ES-I3 (cell line): ENCODE measurements at regions not wholly inside any gene's neighbourhood (a gene's known extent, or its start where the extent isn't known, plus 50 kb on each side); places are given as distances from the start of the nearest gene placed in this dataset.

ENCODE experiments used
- H3K36me3 ChIP-seq: 2 replicates; pipeline ENCODE4 v1.6.1; 2013; ENCODE audit warnings: mild to moderate bottlenecking, low read length, control low read depth, moderate library complexity; ENCODE audit not compliant: insufficient read depth
- H3K4me1 ChIP-seq: 2 replicates; pipeline ENCODE4 v1.6.1; 2013; ENCODE audit warnings: mild to moderate bottlenecking, control low read depth, low read length; ENCODE audit not compliant: insufficient read depth
- H3K9ac ChIP-seq: 2 replicates; pipeline ENCODE4 v1.6.1; 2013; ENCODE audit warnings: low read depth, mild to moderate bottlenecking, low read length, moderate library complexity
- H3K9me3 ChIP-seq: 2 replicates; pipeline ENCODE4 v1.6.1; 2013; ENCODE audit warnings: mild to moderate bottlenecking, low read length, moderate library complexity; ENCODE audit not compliant: control insufficient read depth, insufficient read depth

DNA sequence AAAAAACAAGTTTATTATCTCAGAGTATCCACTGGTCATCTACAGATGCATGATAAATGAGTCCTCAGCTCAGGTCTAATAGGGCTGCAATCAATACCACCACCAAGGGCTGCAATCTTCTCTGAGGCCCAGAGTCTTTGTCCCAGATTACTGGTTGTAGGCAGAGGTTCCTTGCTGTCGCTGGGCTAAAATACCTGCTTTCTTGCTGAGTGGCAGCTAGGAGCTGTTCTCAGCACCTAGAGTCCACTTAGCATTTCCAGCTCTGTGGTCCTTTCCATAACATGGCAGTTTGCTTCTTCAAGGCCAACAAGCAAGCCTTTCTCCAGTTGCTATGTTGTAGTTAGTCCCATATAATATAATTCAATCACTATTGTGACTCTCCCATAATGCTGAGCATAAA, 351.3 kb downstream of the SLITRK1 start:
- H3K9me3 ChIP-seq: no peaks in the 10 kb centered on the region
- no peak overlapping the region for H3K9ac ChIP-seq
- H3K4me1 ChIP-seq: no peaks in the 10 kb centered on the region
- H3K36me3 ChIP-seq: no peaks in the 10 kb centered on the region

DNA sequence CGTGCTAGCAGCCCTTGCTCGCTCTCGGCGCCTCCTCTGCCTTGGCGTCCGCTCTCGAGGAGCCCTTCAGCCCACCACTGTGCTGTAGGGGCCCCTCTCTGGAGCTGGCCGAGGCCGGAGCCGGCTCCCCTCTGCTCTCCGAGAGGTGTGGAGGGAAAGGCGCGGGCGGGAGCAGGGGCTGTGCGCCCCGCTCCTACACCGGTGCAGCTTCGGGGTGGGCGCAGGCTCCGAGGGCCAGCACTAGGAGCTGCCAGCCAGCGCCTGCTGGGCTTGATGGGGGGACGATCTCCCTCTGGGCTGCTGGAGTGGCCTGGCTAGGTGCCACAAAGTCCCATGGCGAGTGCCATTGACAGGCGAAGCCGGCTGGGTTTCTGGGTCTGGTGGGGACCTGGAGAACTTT, 365.5 kb downstream of the SLITRK1 start:
- H3K36me3 ChIP-seq: no peaks in the 10 kb centered on the region
- no peaks in the 10 kb centered on the region for H3K4me1 ChIP-seq
- no peaks in the 10 kb centered on the region for H3K9me3 ChIP-seq
- no peak overlapping the region for H3K9ac ChIP-seq

GRCh38 chr13:83515268-83516015, 366.8 kb downstream of the SLITRK1 start:
- Histone ChIP-seq H3K4me1 (no peaks in the 10 kb centered on the region), H3K36me3 (no peaks in the 10 kb centered on the region), H3K9ac (no peak overlapping the region), H3K9me3 (no peaks in the 10 kb centered on the region)

DNA sequence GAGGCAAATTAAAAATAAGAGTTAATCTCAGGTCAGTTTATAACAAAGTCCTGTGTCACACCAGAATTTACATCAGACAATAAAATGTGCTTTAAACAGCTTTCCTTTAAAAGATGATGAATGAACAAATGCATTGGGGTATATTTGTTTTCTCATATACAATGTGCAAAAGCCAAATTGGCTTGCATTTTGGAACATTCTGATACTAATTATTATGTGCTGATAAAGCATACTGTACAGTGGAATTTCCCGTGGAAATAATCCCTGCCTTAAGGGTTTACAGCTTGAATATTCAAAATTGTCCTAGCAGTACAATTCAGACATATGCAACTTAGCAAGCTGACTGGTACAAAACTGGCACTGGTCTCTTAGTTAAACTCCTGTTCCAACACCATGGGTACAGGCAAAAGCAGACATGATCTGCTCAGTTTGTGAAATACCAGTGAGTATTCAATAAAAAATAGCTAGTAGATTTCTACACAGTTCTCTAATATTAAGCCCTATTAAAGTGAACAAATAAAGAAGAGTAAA, 373.4 kb downstream of the SLITRK1 start:
- Histone ChIP-seq H3K9me3 (no peaks in the 10 kb centered on the region), H3K9ac (no peak overlapping the region), H3K36me3 (no peaks in the 10 kb centered on the region), H3K4me1 (no peaks in the 10 kb centered on the region)

- no peaks in the 10 kb centered on the region for H3K36me3 ChIP-seq
- no peak overlapping the region for H3K9ac ChIP-seq
- no peaks in the 10 kb centered on the region for H3K4me1 ChIP-seq
- H3K9me3 ChIP-seq: no peaks in the 10 kb centered on the region
These were observed 378.9 kb downstream of the SLITRK1 start for GRCh38 chr13:83503424-83503823.

DNA sequence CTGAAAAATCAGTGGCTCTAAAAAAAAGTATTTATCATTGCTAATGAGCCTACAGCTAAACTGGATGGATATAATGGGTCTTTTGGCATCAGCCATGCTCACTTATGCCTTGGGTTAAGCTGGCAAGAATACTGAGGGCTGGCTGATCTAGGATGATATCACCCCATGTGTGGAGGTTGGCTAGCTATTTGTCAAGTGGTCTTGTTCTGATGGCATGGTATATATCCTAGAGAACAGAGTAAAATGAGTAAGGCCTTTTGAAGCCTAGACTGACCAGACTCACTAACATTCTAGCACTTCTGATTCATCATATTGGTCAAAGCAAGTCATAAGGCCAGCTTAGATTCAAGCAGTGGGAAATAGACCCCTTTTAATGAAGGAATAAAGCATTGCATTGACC, 383.0 kb downstream of the SLITRK1 start:
- Histone ChIP-seq H3K9me3 (no peaks in the 10 kb centered on the region), H3K9ac (no peak overlapping the region)

DNA sequence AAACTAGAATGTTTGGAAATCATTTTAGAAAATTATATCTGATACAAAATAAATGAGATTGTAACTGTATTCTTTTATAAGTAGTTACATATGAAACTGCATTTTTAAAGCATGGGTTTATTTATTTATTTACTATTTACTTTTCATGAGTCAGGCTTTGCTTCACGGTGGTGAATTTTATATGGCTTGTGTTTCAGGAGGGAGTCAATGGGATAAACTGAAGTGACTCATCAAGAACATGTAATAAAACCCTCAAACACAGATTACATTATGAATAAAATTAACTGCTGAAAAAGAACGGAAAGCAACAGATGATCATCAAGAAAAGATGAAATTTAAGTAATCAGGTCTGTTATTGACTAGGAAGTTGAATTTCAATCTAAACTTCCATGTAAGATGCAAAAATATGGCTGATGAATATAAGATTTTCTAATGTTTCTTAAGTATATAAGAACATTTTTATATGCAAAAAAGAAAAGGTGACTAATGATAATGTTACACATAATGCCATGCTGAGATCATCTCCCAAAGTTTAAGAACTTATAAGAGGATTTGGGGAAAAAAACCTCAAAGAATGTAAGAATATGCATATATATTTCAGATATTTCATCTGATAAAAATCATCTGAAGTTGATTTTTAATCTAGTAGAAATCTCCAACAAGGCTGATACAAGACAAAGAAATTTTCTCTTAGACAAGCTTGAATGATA, 383.6 kb downstream of the SLITRK1 start:
- Histone ChIP-seq H3K9ac (no peak overlapping the region), H3K36me3 (no peaks in the 10 kb centered on the region), H3K4me1 (no peaks in the 10 kb centered on the region), H3K9me3 (no peaks in the 10 kb centered on the region)

More for the DNA sequence above, 383.0 kb downstream of the SLITRK1 start:
- no peaks in the 10 kb centered on the region for H3K4me1 ChIP-seq
- no peaks in the 10 kb centered on the region for H3K36me3 ChIP-seq

DNA sequence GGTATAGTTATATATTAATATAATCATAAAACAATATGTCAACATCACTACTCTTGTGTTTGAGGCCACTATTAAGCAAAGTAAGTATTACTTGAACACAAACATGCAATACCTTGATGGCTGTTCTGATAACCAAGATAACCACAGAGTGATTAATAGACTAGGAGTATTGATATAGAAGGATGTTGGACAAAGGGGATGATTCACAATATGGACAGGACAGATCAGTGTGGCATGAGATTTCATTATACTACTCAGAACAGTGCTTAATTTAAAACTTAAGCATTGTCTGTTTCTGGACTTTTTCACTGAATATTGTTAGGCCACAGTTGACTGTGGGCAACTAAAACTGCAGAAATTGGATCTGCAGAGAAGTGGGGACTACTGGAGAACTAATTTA, 384.2 kb downstream of the SLITRK1 start:
- no peaks in the 10 kb centered on the region for H3K4me1 ChIP-seq
- no peak overlapping the region for H3K9ac ChIP-seq
- no peaks in the 10 kb centered on the region for H3K36me3 ChIP-seq
- H3K9me3 ChIP-seq: no peaks in the 10 kb centered on the region

DNA sequence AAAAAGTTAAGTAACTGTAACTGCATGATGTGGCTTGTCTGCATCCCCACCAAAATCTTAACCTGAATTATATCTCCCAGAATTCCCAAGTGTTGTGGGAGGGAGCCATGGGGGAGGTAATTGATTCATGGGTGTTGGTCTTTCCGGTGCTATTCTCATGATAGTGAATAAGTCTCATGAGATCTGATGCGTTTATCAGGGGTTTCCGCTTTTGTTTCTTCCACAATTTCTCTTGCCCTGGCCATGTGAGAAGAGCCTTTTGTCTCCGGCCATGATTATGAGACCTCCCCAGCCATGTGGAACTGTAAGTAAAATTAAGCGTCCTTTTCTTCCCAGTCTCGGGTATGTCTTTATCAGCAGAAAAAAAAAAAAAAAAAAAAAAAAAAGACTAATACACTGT, 385.8 kb downstream of the SLITRK1 start:
- H3K9me3 ChIP-seq: no peaks in the 10 kb centered on the region
- H3K36me3 ChIP-seq: no peaks in the 10 kb centered on the region
- H3K4me1 ChIP-seq: no peaks in the 10 kb centered on the region
- H3K9ac ChIP-seq: no peak overlapping the region

DNA sequence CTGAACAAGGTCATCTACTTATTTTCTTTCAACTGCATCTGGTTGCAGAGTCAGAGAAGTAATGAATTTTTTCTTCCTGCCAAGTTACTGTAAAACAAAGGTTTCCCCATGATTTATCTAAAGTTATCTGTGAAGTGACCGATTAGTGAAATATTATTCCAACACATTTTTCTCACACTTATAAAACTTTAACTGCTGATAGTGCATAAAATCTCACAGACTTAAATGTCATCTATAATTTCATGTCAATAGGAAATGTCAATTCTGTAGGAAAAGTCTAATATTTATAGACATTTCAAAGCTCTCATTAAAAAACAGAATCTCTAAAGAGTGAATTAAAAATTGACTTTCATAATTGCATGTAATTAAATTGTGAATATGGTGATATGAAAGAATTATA, 397.2 kb downstream of the SLITRK1 start:
- no peaks in the 10 kb centered on the region for H3K4me1 ChIP-seq

DNA sequence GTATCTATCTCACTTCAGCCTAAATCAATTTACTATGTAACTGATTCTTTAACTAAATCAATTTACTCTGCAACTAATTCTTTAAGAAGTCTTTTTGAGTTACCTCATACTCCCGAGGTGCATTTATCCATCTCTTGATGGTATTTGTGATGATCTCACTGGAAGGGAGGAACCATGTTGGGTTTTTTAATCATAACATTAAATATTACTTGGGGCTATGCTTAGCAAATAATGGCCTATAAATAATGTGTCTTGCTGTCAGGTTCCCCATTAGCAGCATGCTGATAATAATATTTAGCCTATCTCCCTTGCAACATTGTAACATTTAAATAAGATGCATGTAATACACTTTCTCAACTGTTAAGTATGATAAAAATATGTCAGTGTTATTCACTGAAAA, 411.3 kb downstream of the SLITRK1 start:
- Histone ChIP-seq H3K9ac (no peak overlapping the region), H3K36me3 (no peaks in the 10 kb centered on the region), H3K9me3 (no peaks in the 10 kb centered on the region), H3K4me1 (no peaks in the 10 kb centered on the region)

More for the DNA sequence above, 397.2 kb downstream of the SLITRK1 start:
- no peaks in the 10 kb centered on the region for H3K9me3 ChIP-seq
- H3K9ac ChIP-seq: no peak overlapping the region
- no peaks in the 10 kb centered on the region for H3K36me3 ChIP-seq

DNA sequence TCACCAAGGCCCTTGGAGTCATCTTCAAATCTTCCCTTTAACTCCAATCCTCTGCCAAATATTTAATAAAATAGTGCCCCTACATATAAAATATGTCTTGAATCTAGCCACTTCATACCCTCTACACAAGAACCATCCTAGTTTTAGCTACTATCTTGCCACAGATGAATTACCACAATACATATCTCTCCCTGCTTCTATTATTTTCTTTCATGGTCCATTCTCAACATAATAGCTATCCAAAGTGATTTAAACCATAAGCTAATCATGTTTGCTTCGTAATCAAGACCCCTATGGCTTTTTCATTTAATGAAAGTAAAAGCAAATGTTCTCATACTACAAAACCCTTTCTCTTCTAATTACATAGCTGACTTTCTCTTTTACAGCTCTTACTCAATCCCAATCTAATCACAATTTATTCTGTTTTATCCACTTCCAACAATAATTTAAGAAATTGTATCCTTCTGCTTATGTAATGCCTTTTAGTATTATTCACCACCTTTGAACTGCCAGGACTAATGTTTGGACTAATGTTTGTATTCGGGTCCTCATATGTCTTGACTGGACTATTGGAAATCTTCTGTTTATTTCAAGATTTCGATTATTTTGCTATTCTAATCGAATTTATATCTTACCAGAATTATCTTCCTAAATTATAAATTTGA, 412.0 kb downstream of the SLITRK1 start:
- H3K36me3 ChIP-seq: no peaks in the 10 kb centered on the region
- H3K9me3 ChIP-seq: no peaks in the 10 kb centered on the region
- H3K9ac ChIP-seq: no peak overlapping the region
- H3K4me1 ChIP-seq: no peaks in the 10 kb centered on the region

GRCh38 chr13:83453723-83454122, 428.6 kb downstream of the SLITRK1 start:
- Histone ChIP-seq H3K9me3 (no peaks in the 10 kb centered on the region), H3K36me3 (no peaks in the 10 kb centered on the region), H3K4me1 (no peaks in the 10 kb centered on the region), H3K9ac (no peak overlapping the region)

DNA sequence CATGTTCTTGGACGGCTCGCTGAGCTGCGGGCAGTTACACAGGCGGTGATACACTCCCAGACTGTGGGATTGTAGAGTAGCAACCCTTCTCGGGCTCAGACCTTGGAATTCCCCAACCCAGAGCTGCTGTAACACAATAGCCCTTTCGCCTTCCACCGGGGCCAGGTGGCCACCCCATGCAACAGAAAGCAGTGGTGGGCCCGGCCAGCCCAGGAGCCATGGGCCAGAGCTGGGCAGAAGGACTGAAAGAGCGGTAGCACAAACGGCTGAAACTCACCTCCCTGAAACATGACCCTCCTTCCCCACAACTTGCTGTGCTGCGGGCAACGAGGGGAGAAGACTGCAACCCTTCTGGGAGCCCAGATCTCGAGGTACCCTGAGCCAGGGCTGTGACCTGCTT, 429.0 kb downstream of the SLITRK1 start:
- H3K9ac ChIP-seq: no peak overlapping the region
- no peaks in the 10 kb centered on the region for H3K36me3 ChIP-seq
- no peaks in the 10 kb centered on the region for H3K4me1 ChIP-seq
- no peaks in the 10 kb centered on the region for H3K9me3 ChIP-seq
